Erythroblast (primary cell): ENCODE measurements at regions not wholly inside any gene's neighbourhood (a gene's known extent, or its start where the extent isn't known, plus 50 kb on each side); places are given as distances from the start of the nearest gene placed in this dataset.

Source experiments
- GATA1 ChIP-seq: IDR thresholded peaks from 2 replicates; pipeline ENCODE4 v1.6.1; 2011; ENCODE audit warnings: low read depth, mild to moderate bottlenecking, control low read depth, low read length, moderate library complexity
- POLR2A ChIP-seq: IDR thresholded peaks from 2 replicates; pipeline ENCODE4 v1.6.1; 2011; ENCODE audit warnings: mild to moderate bottlenecking, low read length

DNA sequence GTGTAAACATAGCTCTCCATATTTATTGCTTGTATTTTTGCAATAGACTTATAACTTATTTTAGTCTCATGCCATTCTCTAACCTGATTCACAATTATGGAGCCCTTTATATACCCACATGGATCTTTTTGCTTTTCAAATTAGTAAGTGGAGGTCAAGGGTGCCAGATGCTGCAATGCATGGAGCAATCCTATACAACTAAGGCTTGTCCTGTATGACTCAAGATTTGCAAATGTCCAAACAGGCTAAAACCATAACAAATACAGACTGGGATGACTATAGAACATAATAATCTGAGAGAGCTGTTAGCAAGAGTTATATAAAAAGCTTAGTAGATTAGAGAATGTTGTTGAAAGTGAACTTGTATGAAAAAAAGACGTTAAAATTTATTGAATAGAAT, 690.4 kb upstream of the NRXN1 start:
- TF ChIP-seq POLR2A (no peak), GATA1 (no peak)
